Natural killer cell (primary cell): ENCODE measurements at regions not wholly inside any gene's neighbourhood (a gene's known extent, or its start where the extent isn't known, plus 50 kb on each side); places are given as distances from the start of the nearest gene placed in this dataset.

Experiments used
- ATAC-seq, 3 donors: fragments of 150-1000 bp in 2 of 3; fragments of 200-7000 bp in 1 of 3; cut with Tn5 transposase; 1 replicate in 1 of 3; 2 replicates in 2 of 3; pipeline ENCODE4 v1.10.0; 2021; ENCODE audit warnings: mild to moderate bottlenecking in 2 of 3, moderate library complexity in 2 of 3
- DNase-seq, 2 donors: peaks; one replicate each; pipeline versions ENCODE4 v3.0.0 to v3.0.0-alpha.2; 2013 to 2021; ENCODE audit warnings: mixed read lengths in 1 of 2
- H3K27ac ChIP-seq: one replicate; pipeline ENCODE4 v1.5.1; 2013; ENCODE audit warnings: mild to moderate bottlenecking, low read length
- H3K27me3 ChIP-seq: one replicate; pipeline ENCODE4 v1.6.1; 2013; ENCODE audit warnings: low read length; ENCODE audit not compliant: control insufficient read depth, insufficient read depth
- H3K36me3 ChIP-seq: one replicate; pipeline ENCODE4 v1.6.1; 2013; ENCODE audit warnings: low read length; ENCODE audit not compliant: control insufficient read depth, insufficient read depth
- H3K4me1 ChIP-seq: one replicate; pipeline ENCODE4 v1.6.1; 2013; ENCODE audit warnings: low read length; ENCODE audit not compliant: control insufficient read depth, insufficient read depth
- H3K4me3 ChIP-seq: one replicate; pipeline ENCODE4 v1.5.1; 2013; ENCODE audit warnings: low read length
- H3K9me3 ChIP-seq: one replicate; pipeline ENCODE4 v1.6.1; 2013; ENCODE audit warnings: low read length; ENCODE audit not compliant: control insufficient read depth, insufficient read depth
- H3K27ac Mint-ChIP-seq, 2 donors: one replicate each; pipeline ENCODE4 v1.8.0; 2022; ENCODE audit warnings: mild to moderate bottlenecking in 2 of 2, mixed read lengths in 2 of 2, moderate library complexity in 1 of 2
- H3K27me3 Mint-ChIP-seq, 2 donors: one replicate each; pipeline ENCODE4 v1.8.0; 2022; ENCODE audit warnings: low read depth in 2 of 2, mixed read lengths in 2 of 2
- H3K36me3 Mint-ChIP-seq: one replicate; pipeline ENCODE4 v1.8.0; 2022; ENCODE audit warnings: mixed read lengths
- H3K4me1 Mint-ChIP-seq, 2 donors: one replicate each; pipeline ENCODE4 v1.8.0; 2022; ENCODE audit warnings: mixed read lengths in 2 of 2
- H3K4me3 Mint-ChIP-seq: one replicate; pipeline ENCODE4 v1.8.0; 2022; ENCODE audit warnings: mild to moderate bottlenecking, moderate library complexity, mixed read lengths
- H3K9me3 Mint-ChIP-seq, 2 donors: one replicate each; pipeline ENCODE4 v1.8.0; 2022; ENCODE audit warnings: mixed read lengths in 2 of 2
- WGBS: methylation state at CpG from one replicate; pipeline ENCODE4 v1.1.7; 2013; ENCODE audit warnings: missing lambda C conversion rate; ENCODE audit not compliant: insufficient coverage; 5-methylcytosine and 5-hydroxymethylcytosine counted together
- intact Hi-C: fragments of 100-400 bp; cut with micrococcal nuclease; formaldehyde crosslinking; loops from one replicate; pipeline ENCODE4 v1.14.2; 2022
- TF ChIP-seq, protein P1 (sequence below): fragments of 200-600 bp; IDR thresholded peaks from one replicate; pipeline ENCODE4 v1.8.0; 2022; ENCODE audit warnings: antibody characterized with exemption

DNA sequence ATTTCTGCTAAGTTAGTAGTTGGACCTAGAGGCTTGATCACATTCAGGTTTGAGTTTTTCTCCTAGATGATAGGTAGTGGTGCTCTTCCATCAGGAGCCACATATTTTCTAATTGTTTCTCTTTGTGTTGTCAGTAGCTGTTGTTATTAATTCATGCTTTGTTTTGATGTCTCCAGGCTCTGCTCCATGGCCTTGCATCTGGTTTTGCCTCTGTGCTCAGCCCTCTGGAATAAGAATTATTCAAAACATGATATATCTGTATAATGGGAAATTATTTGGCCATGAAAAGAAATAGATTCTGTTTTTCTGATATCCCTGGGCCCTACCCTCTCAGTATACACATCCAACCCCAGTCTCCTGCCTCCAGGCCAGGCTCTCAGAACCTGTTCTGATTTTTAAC is 184.8 kb downstream of the CDC5L start:
- no peak overlapping the region for H3K4me3 ChIP-seq
- H3K27me3 Mint-ChIP-seq: peaks cover 13 to 15% of the 10 kb centered on the region in 2 donors
- H3K4me1 Mint-ChIP-seq: no peaks in the 10 kb centered on the region
- no peak overlapping the region for H3K27ac Mint-ChIP-seq
- DNase-seq (no peak), ATAC-seq (no peak)
- H3K27ac ChIP-seq: no peak overlapping the region
- H3K4me1 ChIP-seq: no peaks in the 10 kb centered on the region
- H3K9me3 Mint-ChIP-seq: no peaks in the 10 kb centered on the region
- H3K36me3 ChIP-seq: no peaks in the 10 kb centered on the region
- no peaks in the 10 kb centered on the region for H3K9me3 ChIP-seq
- intact Hi-C loops: no loop called here
- H3K27me3 ChIP-seq: no peaks in the 10 kb centered on the region
- H3K4me3 Mint-ChIP-seq: no peak overlapping the region
- TF ChIP-seq, protein P1, sequence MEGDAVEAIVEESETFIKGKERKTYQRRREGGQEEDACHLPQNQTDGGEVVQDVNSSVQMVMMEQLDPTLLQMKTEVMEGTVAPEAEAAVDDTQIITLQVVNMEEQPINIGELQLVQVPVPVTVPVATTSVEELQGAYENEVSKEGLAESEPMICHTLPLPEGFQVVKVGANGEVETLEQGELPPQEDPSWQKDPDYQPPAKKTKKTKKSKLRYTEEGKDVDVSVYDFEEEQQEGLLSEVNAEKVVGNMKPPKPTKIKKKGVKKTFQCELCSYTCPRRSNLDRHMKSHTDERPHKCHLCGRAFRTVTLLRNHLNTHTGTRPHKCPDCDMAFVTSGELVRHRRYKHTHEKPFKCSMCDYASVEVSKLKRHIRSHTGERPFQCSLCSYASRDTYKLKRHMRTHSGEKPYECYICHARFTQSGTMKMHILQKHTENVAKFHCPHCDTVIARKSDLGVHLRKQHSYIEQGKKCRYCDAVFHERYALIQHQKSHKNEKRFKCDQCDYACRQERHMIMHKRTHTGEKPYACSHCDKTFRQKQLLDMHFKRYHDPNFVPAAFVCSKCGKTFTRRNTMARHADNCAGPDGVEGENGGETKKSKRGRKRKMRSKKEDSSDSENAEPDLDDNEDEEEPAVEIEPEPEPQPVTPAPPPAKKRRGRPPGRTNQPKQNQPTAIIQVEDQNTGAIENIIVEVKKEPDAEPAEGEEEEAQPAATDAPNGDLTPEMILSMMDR: no peak
- H3K36me3 Mint-ChIP-seq: no peaks in the 10 kb centered on the region

DNA sequence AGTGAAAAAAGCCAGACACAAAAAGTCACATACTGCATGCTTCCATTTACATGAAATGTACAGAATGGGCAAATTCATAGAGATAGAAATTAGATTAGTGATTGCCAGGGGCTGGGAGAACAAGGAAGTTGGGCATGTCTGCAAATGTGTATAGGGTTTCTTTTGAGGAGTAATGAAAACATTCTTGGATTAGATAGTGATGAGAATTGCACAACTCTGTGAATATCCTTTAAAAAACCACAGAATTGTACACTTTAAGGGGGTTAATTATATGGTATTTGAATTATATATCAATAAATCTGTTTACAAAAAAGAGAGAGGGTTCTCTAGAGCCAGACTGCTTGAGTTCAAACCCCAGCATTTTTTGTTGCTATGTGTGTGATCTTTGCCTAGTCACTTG is 188.1 kb downstream of the CDC5L start:
- Histone ChIP-seq H3K4me1 (no peaks in the 10 kb centered on the region), H3K27ac (no peak overlapping the region), H3K4me3 (no peak overlapping the region), H3K27me3 (no peaks in the 10 kb centered on the region), H3K36me3 (no peaks in the 10 kb centered on the region), H3K9me3 (no peaks in the 10 kb centered on the region)
- intact Hi-C loops: no loop called here
- Mint-ChIP-seq H3K27ac (no peak overlapping the region), H3K4me3 (no peak overlapping the region), H3K36me3 (no peaks in the 10 kb centered on the region), H3K27me3 (peaks cover 14 to 15% of the 10 kb centered on the region in 2 donors), H3K4me1 (no peaks in the 10 kb centered on the region), H3K9me3 (no peaks in the 10 kb centered on the region)
- TF ChIP-seq, protein P1: no peak
- ATAC-seq (no peak), DNase-seq (no peak)

DNA sequence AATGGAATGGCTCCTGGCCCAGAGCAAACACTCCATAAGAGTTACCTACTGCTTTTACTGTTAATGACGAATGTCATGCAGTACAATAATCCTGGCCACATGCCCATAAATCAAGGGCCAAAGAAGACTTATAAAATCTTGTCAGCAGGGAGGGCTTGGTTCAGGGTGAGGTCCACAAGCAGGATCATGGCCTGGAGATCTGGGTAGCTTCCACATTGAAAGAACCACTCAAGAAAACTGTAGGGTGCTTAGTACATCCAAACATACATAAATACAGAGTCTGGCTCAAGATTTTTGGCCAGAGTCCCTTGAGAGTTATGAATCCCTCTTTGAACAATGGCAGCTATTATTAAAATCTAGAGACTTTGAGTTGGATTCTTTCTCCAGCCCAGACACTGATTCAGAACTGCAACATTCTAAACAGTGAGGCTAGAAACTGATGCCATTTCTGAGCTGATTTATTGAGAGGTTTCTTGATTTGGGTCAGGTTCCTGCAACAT is 188.7 kb downstream of the CDC5L start:
- DNase-seq (no peak), ATAC-seq (no peak)
- Histone ChIP-seq H3K27me3 (no peaks in the 10 kb centered on the region), H3K4me3 (no peak overlapping the region), H3K9me3 (no peaks in the 10 kb centered on the region), H3K36me3 (no peaks in the 10 kb centered on the region), H3K27ac (no peak overlapping the region), H3K4me1 (no peaks in the 10 kb centered on the region)
- Mint-ChIP-seq H3K4me3 (no peak overlapping the region), H3K27ac (no peak overlapping the region), H3K27me3 (peaks cover 12 to 16% of the 10 kb centered on the region in 2 donors), H3K4me1 (no peaks in the 10 kb centered on the region), H3K9me3 (no peaks in the 10 kb centered on the region), H3K36me3 (no peaks in the 10 kb centered on the region)
- WGBS: 92% methylated on average over 1 of the region's 1 CpG
- TF ChIP-seq, protein P1: no peak
- intact Hi-C loops: no loop called here

DNA sequence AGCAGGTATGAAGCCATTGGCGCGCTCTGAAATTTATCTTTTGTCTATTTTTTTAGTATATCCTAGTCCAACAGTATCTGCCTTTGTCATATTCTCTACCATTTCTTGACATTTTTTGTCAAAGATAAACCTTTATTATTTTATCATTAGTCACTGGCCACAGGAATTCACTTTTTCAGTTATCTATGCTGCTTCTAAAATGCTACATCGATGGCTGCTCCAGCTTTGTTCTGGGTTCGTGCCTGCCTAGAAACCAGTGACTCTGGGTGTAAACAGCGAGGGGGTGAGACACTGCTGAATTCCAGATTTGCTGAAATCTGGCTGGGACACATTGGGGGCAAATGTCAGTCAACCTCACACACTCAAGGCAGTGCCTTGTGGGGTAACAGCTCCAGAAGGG is 193.4 kb downstream of the CDC5L start:
- no peaks in the 10 kb centered on the region for H3K9me3 Mint-ChIP-seq
- intact Hi-C loops: no loop called here
- no peaks in the 10 kb centered on the region for H3K4me1 Mint-ChIP-seq
- H3K27me3 Mint-ChIP-seq: peaks cover 4 to 15% of the 10 kb centered on the region in 2 donors
- H3K36me3 Mint-ChIP-seq: no peaks in the 10 kb centered on the region
- H3K36me3 ChIP-seq: no peaks in the 10 kb centered on the region
- H3K27ac ChIP-seq: no peak overlapping the region
- ATAC-seq (no peak), DNase-seq (no peak)
- no peak overlapping the region for H3K4me3 Mint-ChIP-seq
- H3K9me3 ChIP-seq: no peaks in the 10 kb centered on the region
- H3K4me1 ChIP-seq: no peaks in the 10 kb centered on the region
- H3K27ac Mint-ChIP-seq: no peak overlapping the region
- H3K27me3 ChIP-seq: no peaks in the 10 kb centered on the region
- TF ChIP-seq, protein P1: no peak
- 74% methylated on average over 5 of the region's 5 CpGs for WGBS
- no peak overlapping the region for H3K4me3 ChIP-seq
